Tibial artery (tissue), 4 donors: ENCODE measurements at regions not wholly inside any gene's neighbourhood (a gene's known extent, or its start where the extent isn't known, plus 50 kb on each side); places are given as distances from the start of the nearest gene placed in this dataset.

ENCODE experiments used
- DNase-seq, 2 donors: peaks; one replicate each; pipeline ENCODE4 v3.0.0-alpha.2; 2019
- H3K27ac ChIP-seq, 2 donors: fragments of 200-600 bp; sonication (generic) in 1 of 2; 1 replicate in 1 of 2; 2 replicates in 1 of 2; pipeline ENCODE4 v1.5.1; 2018 to 2019; ENCODE audit warnings: mild to moderate bottlenecking in 1 of 2
- H3K27me3 ChIP-seq, 2 donors: fragments of 200-600 bp; sonication (generic) in 1 of 2; one replicate each; pipeline versions ENCODE4 v1.5.1 to v1.6.0; 2016 to 2019
- H3K36me3 ChIP-seq, 3 donors: fragments of 200-600 bp; sonication (generic) in 2 of 3; one replicate each; pipeline ENCODE4 v1.5.1; 2016 to 2019; ENCODE audit warnings: mild to moderate bottlenecking in 2 of 3
- H3K4me1 ChIP-seq, 4 donors: fragments of 200-600 bp; sonication (generic) in 2 of 4; 1 replicate in 3 of 4; 2 replicates in 1 of 4; pipeline ENCODE4 v1.5.1; 2016 to 2019
- H3K4me3 ChIP-seq, 2 donors: fragments of 200-600 bp; sonication (generic) in 1 of 2; 1 replicate in 1 of 2; 2 replicates in 1 of 2; pipeline ENCODE4 v1.5.1; 2018 to 2019; ENCODE audit warnings: mild to moderate bottlenecking in 2 of 2
- H3K9me3 ChIP-seq, 3 donors: fragments of 200-600 bp; sonication (generic) in 1 of 3; one replicate each; pipeline ENCODE4 v1.5.1; 2016 to 2019
- CTCF ChIP-seq, 2 experiments: fragments of 200-600 bp in 1 of 2; fragments of 450-650 bp in 1 of 2; IDR thresholded peaks; one replicate each; pipeline ENCODE4 v1.5.1; 2017 to 2019; ENCODE audit warnings: antibody characterized with exemption in 2 of 2, mild to moderate bottlenecking in 1 of 2, moderate library complexity in 1 of 2
- intact Hi-C: fragments of 100-400 bp; cut with DNase I; formaldehyde crosslinking; loops from one replicate; pipeline ENCODE4 v1.15.0; 2023; ENCODE audit warnings: low total_unique reads

DNA sequence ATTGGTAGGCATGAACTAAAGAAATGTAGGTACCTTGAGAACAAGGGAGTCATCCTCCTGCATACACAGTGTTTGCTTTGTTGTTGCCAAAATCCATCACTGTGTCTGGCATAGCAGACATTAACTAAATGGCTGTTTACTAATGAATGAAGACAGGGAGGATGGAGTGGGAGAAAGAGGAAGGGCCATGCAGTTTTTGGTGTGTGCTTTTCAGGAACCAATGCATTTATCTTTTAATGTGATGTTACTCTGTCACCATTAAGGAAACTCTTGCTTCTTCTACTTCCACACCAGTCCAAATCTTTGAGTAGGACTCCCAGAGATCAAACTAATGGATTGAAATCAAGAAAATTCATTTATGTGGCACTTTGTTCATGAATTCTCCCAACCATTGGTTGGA lies 55.6 kb upstream of the DUSP10 start:
- H3K4me1 ChIP-seq, result no peaks in the 10 kb centered on the region
- no peak for TF ChIP-seq CTCF (IDR thresholded peaks at IDR 0.05)
- H3K27ac ChIP-seq, result no peak overlapping the region
- no peaks in the 10 kb centered on the region for H3K36me3 ChIP-seq
- no peak for DNase-seq
- intact Hi-C loops, result no loop called here
- no peaks in the 10 kb centered on the region for H3K27me3 ChIP-seq
- H3K4me3 ChIP-seq, result no peak overlapping the region
- H3K9me3 ChIP-seq, result no peaks in the 10 kb centered on the region

- Histone ChIP-seq H3K9me3 (no peaks in the 10 kb centered on the region), H3K4me3 (no peak overlapping the region), H3K36me3 (no peaks in the 10 kb centered on the region), H3K4me1 (no peaks in the 10 kb centered on the region), H3K27me3 (no peaks in the 10 kb centered on the region), H3K27ac (no peak overlapping the region)
- no peak for TF ChIP-seq CTCF (IDR thresholded peaks at IDR 0.05)
- intact Hi-C loops, result no loop called here
- no peak for DNase-seq
Observed at GRCh38 chr1:221796700-221797099, 54.8 kb upstream of the DUSP10 start.

DNA sequence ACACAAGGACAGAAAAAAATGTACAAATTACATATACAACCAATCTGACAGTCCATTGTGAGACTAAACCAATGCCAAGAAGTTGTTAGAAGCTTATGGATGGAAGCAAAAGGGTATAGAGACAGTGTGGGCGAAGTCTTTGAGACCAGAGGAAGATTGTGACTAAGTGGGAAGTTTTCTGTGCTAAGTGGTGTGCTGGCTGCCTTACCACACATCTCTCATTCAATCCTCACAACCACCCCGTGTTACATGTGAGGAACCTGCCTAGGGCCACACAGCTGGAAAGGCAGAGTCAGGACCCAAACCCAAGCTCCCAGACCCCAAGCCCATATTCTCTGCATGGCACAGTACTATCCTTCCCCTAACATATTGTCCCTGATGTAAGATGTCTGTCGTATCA lies 53.5 kb upstream of the DUSP10 start:
- H3K36me3 ChIP-seq, result no peaks in the 10 kb centered on the region
- DNase-seq, result no peak
- no peak overlapping the region for H3K4me3 ChIP-seq
- no peak overlapping the region for H3K27ac ChIP-seq
- no peaks in the 10 kb centered on the region for H3K27me3 ChIP-seq
- no peaks in the 10 kb centered on the region for H3K9me3 ChIP-seq
- H3K4me1 ChIP-seq, result no peaks in the 10 kb centered on the region
- intact Hi-C loops, result no loop called here
- no peak for TF ChIP-seq CTCF (IDR thresholded peaks at IDR 0.05)

DNA sequence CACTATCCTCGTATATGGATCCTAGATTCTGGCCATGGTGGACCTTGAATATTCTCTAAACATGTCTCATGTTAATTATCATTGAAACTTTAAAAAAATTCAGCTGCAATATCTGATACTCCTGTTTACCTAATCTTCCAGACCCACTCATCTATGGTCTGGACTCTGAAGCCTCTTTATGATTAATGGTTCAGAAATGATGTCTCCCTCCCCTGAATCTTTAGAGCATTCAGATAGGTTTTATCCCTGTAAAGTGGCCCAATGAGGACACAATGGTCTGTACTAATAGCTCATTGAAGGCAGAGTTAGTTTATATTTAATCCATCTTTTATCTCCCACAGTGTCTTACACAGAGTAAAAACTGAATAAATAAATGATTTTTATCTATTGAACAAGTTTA lies 53.0 kb upstream of the DUSP10 start:
- no peak for DNase-seq
- H3K4me3 ChIP-seq, result no peak overlapping the region
- H3K36me3 ChIP-seq, result no peaks in the 10 kb centered on the region
- H3K9me3 ChIP-seq, result no peaks in the 10 kb centered on the region
- no peaks in the 10 kb centered on the region for H3K4me1 ChIP-seq
- no peak overlapping the region for H3K27ac ChIP-seq
- no peaks in the 10 kb centered on the region for H3K27me3 ChIP-seq
- intact Hi-C loops, result no loop called here
- TF ChIP-seq CTCF (IDR thresholded peaks at IDR 0.05), result no peak

GRCh38 chr1:221794079-221794670 lies 52.3 kb upstream of the DUSP10 start:
- DNase-seq, result no peak
- no peaks in the 10 kb centered on the region for H3K36me3 ChIP-seq
- no peaks in the 10 kb centered on the region for H3K27me3 ChIP-seq
- no peaks in the 10 kb centered on the region for H3K9me3 ChIP-seq
- H3K27ac ChIP-seq, result no peak overlapping the region
- intact Hi-C loops, result no loop called here
- TF ChIP-seq CTCF (IDR thresholded peaks at IDR 0.05), result no peak
- no peak overlapping the region for H3K4me3 ChIP-seq
- no peaks in the 10 kb centered on the region for H3K4me1 ChIP-seq
